HG03469 (cell line): ENCODE measurements at regions not wholly inside any gene's neighbourhood (a gene's known extent, or its start where the extent isn't known, plus 50 kb on each side); places are given as distances from the start of the nearest gene placed in this dataset.

ENCODE experiments used
- ATAC-seq: cut with Tn5 transposase; IDR thresholded peaks from one replicate; pipeline ENCODE4 v1.9.1; 2021; ENCODE audit warnings: mild to moderate bottlenecking, moderate library complexity, moderate number of reproducible peaks; ENCODE audit not compliant: unreplicated experiment

DNA sequence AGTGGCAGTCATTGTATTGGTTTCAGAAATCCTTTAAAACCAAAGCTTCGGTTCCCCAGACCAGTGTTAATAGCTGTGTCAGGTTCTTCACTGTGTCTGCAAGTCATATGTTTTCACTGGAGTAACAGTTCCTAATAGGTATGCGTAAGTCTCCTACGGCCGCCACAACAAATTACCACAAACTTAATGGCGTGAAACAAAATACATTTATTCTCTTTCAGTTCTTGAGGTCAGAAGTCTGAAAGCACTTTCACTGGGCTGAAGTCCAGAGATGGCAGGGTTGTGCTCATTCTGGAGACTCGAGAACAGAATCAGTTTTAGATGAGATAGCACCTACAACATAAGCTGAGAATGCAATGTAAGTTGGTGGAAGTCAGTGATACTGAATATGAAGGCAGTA is 556.2 kb downstream of the TLE4 start:
- ATAC-seq, result no peak

DNA sequence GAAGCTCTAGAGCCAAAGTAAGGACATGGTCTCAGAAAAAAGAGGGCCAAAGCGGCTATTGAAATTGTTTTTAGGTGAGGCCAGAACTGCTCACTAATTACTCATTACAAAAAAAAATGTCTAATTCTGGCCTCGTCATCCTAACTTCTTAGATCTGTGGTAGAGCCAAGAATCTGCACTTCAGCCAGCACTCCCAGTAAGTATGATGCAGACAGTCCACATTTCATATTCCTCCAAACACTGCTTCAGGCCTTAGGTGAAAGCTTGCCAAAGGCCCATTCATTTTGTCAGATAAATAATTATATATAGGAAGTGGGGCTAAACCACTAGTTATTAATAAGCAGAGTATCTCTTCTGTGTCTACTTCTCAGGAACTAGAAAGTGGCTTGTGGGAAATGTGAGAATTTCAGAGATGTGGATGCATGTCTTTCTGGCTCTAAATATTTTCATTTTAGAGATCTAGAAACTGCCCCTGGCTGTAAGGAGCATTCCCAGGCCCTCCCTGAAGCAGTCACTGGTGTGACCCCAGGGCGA is 554.0 kb downstream of the TLE4 start:
- ATAC-seq, result no peak

DNA sequence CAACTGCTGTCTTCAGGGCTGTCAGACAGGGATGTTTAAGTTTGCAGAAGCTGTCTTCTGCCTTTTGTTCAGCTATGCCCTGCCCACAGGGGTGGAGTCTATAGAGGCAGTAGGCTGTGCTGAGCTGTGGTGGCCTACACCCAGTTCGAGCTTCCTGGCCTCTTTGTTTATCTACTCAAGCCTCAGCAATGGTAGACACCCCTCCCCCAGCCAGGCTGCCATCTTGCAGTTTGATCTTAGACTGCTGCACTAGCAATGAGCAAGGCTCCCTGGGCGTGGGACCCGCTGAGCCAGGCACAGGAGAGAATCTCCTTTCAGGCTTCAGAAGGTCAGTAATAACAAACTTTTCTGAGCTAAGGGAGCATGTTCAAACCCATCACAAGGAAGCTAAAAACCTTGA is 545.3 kb downstream of the TLE4 start:
- ATAC-seq, result no peak

DNA sequence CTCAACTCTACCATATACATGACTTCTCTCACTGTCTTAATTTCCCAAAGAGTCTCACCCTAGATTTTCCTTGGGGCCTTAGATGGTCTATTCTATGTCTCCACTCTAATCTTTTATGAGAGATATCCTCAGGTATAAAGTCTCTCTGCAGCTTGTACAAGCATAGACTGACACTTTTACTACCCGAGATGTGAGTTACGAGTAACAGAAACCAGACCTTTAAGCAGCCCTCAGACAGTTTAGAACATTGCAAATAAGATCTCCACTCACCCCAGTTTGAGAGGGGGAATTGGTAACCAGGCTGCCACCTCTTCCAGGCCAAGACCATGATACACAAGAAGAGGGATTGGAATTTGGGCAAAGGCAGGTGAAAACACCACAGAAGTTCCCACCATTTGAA is 542.5 kb downstream of the TLE4 start:
- ATAC-seq, result no peak

DNA sequence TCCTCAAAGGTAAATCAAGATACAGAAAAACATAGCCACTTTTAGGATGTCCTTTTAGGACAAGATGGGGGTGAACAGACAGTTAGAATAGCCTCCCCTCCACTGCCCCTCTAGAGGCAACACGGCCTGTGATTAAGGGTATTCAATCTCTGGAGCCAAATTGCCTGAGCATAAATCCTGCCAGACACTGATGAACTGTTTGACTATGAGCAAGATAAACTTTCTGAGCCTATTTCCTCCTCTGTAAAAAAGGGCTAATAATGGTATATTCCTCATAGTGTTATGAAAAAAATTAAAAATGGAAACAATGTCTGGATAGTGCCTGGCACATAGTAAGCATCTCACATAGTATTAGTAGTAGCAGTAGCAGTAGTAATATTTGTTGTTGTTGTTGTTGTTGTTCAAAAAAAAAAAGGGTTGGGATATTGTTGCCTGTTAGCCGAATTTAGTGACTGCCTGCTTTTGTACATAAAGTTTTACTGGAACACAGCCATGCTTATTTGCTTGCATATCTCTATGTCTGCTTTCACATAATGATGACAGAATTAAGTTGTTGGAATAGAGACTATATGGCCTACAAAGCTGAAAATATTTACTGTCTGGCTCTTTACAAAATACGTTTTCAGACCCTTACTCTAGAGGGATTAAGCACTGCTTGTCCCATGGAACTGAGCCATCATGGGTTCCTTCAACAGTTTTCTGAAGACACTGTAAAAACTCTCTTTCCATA is 536.3 kb downstream of the TLE4 start:
- ATAC-seq, result no peak

DNA sequence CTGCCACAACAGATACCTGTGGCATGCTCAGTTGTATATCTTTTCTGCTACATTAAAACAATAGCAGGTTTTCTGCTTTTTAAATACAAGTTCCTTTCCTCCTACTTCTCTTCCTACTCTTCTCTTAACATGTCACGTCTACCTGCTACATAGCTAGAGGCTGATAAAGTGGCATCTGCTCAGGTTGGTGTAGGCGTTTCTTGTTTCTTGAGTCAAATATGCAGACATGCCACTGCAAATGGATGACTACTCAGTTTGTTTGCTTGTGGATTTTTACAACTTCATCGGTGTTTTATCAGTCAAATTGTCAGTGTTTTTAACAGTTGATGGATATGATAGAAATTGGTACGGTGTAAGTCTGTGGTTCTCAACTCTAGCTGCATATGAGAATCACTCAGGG is 525.7 kb downstream of the TLE4 start:
- no peak for ATAC-seq

DNA sequence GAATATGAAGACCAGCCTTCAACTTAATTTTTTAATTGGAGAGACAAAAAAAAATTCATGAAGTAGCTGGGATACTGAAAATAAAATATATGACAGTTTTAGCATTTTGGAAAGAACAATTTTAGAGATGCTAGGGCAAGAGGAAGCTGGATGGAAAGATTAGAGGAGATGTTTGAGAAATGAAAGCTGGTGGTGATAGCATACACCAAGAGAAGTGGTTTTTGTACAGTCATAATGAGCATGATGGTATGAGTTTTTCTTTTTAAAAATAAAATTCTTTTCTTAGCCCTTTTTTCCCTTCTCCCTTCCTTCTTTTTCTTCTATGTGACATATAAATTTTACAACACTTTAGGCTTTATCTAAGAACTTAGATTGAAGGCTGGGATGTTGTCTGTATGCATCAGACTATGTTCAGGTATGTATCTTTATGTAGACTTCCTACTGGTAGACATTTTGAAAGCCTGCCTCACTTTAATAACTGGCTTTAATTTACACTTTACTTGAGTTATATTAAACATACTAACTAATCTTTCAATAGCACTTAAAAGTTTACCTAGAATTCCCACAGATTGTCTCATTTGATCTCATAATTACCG is 522.5 kb downstream of the TLE4 start:
- peak; percentile 85 for ATAC-seq

DNA sequence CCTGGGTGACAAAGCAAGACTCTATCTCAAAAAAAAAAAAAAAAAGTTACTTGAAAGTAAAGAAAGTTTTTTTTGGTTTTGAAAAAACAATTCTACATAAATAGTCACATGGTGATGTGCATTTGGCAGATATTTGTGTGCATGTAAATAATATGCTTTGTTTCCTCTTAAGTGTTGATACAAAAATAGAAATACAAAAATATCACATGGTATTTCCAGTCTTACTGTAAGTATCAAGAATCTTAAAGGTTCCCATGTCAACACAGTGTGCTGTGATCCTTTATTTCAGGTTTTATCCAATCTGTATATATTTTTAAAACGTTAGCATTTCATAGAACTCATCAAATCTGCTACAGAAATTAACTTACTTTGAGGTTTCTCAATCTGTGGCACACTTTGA is 521.9 kb downstream of the TLE4 start:
- no peak for ATAC-seq

DNA sequence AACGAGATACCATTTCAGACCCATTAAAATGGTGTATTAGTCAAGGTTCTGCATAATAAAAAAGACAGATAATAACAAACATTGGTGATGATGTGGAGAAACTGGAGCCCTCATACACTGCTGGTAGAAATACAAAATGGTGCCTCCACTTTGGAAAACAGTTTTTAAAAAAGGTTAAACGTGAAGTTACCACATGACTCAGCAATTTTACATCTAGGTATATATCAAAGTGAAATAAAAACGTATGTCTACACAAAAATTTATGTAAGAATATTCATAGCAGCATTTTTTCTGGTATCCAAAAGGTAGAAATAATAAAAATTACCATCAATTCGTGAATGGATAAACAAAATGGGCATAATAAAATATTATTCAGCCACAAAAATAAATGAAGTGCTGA is 519.8 kb downstream of the TLE4 start:
- no peak for ATAC-seq

DNA sequence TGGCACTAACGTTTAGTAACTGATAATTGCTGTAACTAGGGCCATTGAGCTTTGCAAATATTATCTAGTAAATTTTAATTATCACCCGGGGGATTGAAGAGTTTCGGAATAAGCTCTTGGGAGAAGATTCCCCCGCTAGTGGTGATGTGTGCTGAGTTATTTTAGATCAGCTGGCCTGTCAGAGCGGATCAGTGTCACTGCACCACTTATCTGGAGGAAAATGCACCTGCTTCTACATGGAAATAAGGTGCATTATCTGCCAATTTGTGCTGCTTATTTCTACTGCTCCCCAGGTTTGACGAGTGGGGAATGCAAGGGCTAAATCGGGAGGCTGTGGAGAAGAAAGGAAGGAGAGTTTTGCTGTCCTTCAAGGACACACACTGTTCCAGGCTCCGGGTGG is 518.6 kb downstream of the TLE4 start:
- ATAC-seq, result no peak

DNA sequence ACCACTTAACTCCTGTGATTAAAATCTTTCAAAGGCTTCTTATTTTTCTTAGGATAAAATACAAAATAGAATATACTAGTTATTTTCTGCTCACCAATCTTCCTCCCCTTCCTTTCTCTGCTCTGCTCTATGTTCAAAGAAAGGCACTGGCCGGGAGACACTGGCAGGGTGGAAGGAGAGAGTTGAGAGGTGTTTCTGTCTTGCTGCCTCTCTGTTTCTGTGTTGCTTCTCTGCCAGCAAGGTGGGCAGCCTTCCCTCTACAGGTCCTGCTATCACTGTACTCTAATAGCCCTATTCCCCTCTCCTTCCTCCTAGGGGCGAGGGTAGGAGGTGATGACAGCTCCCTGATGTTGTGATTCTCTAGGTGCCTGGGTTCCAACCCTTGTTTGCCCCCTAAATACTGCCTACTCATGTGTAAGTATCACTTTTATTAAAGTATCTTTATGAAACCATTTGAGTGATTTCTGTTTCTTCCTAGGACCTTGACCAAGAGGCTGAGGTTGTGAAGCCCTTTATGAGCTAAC is 515.1 kb downstream of the TLE4 start:
- ATAC-seq, result no peak

DNA sequence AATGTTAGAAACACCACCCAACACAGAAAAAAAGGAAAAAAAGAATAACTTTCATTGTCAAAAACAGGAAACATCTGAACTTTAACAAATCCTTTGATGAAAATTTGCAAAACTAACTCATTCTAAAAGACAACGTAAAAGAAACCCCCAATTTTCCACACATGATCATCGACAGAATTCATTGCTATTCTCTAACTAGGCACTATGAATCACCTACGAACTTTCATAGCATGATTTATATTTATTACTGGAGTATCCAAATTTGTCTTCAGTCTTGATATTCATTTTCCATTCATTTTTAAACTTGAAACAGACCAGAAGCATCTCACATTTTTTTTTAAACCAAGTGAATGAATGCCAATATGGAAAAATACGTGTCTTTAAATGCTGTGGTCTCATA is 514.6 kb downstream of the TLE4 start:
- ATAC-seq, result no peak

DNA sequence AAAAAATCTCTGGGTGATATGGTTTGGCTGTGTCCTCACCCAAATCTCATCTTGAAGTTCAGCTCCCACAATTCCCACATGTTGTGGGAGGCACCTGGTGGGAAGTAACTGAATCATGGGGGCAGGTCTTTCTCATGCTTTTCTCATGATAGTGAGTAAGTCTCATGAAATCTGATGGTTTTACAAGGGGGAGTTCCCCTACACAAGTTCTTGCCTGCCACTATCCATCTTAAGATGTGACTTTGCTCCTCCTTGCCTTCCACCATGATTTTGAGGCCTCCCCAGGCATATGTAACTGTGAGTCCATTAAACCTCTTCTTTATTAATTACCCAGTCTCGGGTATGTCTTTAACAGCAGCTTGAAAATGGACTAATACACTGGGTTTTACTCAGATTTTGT is 513.9 kb downstream of the TLE4 start:
- no peak for ATAC-seq

DNA sequence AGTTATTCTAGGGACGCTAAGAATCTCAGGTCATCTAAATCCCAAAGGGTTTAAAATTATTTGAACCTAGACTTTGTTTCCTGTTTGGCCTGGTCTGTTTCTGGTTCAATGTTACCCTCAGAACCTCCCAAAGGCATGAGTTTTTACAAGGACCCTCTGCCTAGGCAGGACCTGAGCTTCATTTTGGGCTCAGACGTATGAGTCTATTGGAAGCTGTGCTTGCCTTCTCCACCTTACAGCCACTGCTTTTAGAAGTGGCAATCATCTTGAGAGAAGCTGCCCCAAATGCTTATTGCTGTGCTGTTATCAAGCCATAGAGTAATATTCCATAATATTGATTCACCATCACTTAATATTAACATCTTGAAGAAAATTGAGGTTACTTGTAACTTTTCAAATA is 510.4 kb downstream of the TLE4 start:
- ATAC-seq, result no peak

DNA sequence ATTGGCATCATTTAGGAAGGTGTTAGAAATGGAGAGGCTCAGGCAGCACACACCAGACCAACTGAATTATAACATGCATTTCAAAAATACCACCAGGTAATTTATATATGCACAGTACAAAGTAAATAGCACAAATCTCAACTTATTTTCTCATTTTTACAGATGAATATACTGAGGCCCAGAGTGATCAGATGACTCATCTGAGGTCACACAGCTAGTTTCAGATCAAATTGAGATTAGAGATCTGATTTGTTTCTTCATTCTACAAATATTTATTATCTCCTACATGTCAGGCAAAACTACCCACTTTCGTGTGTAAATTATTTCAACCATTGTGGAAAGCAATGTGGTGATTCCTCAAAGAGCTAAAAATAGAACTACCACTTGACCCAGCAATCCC is 507.1 kb downstream of the TLE4 start:
- no peak for ATAC-seq

DNA sequence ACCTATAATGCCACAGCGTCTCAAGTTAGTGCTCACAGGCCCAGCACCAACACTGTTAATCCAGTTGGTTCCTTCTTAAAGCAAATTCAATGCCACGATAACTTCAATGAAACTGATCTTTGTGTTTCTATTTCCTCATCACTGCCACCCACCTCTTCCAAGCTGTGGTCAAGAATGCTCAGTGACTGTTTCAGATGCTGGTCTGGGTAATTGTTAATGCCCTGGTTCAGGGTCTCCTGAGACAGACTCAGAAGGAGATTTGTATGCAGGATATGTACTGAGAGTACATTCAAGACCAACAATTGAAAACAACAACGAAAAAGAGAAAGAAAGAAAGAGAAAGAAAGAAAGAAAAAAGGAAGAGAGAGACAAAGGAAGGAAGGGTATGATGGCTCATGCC is 505.3 kb downstream of the TLE4 start:
- ATAC-seq, result no peak

DNA sequence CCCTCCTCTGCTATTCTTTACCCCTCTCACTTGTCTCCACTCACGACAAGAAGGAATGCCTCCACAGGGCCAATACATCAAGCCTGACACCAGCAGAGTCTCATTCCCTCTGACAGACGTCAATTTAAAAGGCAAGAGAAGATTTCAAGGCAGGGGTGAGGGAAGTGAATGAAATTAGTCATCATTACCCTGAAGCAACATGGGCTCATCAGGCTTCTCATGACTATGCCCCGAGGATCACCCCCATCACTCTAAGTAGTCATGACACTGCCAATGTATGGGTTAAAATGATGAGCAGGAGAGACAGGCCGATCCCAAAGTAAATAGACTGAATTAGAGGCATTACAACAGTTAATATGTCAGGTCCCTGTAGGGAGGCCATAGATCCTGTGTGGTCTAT is 504.4 kb downstream of the TLE4 start:
- ATAC-seq, result no peak

DNA sequence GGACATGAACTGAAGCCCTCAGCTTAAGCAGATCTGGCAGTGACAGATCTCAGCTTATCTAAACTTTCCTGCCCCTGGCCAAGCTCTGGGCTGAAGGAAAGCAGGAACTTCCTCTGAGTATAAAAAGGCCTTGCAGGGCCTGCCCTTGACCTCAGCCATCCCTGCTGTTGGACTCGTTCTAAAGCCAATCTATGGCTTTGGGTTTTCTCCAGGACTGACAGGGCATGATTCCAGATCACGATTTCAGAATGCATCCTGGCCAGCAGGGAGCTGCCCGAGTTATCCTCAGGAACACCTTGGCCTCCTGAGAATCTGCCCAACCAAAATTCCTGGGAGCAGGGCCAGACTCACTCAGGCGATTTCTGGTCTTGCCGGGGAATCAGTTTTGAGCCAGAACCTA is 502.7 kb downstream of the TLE4 start:
- no peak for ATAC-seq

DNA sequence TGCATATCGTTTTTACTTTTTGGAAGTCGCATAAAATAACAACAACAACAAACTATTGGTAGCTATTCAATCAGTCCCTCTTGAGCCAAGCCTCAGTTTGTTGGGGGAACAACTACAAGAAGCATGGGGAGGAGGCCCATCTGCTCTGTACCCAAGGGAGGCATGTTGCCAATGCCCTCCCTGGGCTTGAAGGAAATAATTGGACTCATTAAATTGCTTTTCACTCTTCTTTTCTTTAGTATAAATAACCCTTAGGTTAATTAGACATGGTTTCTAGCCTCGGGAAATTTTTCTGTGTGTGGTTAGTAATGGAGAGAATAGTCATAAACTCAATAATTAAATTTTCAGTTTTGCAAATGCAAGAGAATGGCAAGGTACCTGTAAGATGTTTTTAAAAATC is 500.7 kb downstream of the TLE4 start:
- no peak for ATAC-seq

DNA sequence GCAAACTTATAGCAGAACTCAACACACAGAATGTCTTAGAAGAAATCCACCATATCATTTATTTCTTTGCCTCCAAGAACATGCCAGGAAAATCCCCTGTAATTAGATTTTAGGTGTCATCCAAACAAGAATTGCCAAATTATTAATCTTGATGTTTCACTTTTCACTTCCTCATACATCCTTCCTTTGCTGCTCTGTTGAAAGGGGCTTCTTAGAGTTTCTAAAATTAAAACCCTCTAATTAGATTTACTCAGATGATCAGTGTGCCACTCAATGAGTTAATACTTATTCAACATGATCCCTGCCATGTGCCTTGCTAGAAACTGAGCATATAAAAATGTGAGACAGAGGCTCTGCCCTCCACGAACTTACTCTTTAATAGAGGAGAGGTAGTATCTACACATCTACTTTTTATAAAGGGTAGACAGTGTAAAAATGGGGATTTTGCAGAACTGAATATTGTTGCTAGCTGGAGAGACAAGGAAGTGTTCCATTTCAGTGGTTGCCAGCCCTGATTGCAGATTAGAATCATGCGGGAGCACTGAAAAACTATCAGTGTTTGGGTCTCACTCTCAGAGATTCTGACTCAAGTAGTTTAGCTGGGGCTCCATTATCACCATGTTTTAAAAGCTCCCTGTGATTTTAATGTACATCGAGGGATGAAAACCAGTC is 498.4 kb downstream of the TLE4 start:
- no peak for ATAC-seq

DNA sequence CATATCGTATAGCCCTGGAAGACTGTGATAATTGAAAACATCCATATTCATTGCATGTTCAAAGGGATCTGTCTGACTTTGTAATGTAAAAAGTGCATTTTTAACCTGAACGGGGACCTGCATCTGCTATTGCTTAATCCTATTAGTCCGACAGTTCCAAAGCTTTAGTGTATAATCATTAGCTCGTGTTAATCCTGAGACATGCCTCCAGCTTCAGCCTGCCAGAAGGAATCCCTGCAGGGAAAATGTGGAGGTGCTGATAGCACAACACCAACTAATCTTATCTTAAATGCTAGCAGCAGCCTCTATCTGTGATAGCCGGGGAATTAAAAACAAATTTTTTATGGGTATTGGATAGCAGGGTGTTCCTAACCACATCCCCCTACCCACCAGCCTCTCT is 495.2 kb downstream of the TLE4 start:
- ATAC-seq, result no peak

DNA sequence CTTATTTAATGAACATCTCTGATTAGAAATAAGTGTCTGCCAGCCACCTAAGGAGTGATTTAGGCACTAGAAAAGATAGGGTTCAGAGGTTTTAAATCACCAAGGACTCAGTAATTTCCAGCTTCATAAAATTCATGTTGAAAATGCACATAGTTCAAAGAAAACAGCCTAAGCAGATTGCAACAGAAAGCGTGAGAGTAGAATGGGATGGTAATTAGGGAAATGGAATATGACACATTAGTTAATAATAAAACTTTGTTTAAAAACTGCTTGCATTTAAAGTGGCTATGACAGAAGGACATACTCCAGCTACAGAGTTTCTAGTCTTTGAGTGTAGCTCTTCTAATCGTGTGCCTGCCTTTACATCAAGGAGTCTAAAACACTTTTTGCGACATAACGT is 490.8 kb downstream of the TLE4 start:
- ATAC-seq, result no peak
